GM18520 (cell line): ENCODE measurements at regions not wholly inside any gene's neighbourhood (a gene's known extent, or its start where the extent isn't known, plus 50 kb on each side); places are given as distances from the start of the nearest gene placed in this dataset.

Source experiments
- ATAC-seq: cut with Tn5 transposase; IDR thresholded peaks from one replicate; pipeline ENCODE4 v1.9.1; 2021; ENCODE audit not compliant: unreplicated experiment

DNA sequence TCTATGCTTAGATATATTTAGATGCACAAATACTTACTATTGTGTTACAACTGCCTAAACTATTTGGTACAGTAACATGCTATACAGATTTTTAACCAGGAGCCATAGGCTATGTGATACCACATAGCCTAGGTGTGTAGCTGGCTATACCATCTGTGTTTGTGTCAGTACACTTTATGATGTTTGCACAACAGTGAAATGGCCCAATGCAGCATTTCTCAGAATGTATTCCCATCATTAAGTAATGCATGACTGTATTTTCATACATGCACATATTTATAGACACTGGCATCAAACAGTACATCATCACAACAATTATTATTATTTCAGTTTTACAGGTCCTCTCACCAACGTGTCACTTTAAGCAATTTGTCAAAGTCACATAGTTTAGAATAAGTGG lies 979.5 kb upstream of the TENM4 start:
- ATAC-seq: no peak

DNA sequence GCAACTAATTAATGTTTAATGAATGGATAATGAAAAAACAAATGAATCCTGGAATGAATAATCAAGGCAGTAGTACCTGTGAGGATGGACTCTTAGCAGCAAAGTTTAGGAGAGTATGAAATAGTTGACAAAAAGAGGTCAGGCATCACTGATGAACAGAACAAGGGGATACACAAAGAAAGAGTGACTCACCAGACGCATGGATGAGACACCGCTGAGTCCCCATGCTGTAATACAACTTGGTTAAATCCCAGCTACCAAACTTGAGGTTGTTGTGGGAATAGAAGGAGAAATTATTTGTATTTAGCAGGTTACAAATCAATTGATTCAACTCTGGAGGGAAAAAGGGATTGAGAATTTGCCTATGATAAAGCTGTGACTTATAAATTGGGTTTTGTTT lies 976.9 kb upstream of the TENM4 start:
- ATAC-seq: no peak

DNA sequence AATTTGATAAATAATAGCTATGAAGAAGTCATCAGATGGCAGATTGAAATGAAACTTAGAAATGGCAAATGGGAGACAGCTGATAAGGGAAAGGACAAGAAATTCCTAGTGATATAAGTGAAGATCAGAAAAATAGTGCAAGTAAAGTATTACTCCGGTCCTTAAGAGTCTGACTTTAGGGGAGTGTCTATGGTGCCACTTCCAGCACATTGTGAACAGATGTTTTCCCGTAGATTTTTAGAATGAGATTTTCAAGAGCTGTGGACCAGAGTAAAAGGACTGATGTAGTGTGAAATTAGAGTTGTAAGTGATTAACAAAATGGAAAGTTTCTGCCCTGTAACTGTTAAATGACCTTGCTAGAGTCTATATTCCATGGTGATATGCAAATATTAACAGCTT lies 974.8 kb upstream of the TENM4 start:
- no peak for ATAC-seq

DNA sequence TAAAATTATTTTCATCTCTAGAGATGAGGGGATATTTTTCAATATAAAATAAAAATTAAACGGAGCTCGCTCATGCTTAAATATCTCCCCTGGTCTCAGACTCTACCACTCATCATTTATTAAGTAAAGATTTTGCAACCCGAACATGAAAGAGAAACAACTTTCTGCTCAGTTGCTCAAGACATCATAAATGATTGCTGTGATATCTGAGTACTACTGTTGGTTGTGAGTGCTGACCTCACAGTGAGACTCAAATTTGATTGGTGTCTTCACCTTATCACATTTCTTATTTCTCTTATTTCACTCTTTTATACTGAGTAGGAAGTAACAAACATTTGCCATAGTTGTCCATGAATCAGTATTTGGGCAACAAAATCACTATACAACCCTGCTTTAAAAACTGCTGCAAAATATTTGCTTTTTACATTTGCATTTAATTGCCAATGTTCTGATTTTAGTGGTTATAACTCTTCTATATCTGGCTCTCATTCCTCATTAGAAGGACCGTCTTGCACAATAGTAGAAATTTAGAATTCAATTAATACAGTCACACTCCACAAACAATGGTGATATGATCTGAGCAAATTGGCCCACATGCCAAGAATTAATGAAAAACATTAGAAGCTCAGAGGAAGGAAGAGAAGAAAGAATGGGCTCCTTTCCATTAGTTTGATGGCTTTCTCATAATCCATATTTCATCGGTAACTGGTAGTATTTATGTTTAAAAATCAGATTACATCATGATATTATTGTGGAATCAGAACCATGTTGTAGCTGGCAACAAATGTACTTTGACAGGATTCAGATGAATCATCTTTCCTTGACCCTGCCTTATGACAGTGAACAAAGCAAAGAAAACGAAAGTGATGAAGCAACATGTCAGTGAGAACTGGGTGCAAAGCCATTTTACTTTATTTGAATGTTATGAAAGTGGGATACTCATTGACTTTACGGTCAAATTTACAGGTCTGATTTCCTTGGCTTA lies 973.6 kb upstream of the TENM4 start:
- no peak for ATAC-seq

DNA sequence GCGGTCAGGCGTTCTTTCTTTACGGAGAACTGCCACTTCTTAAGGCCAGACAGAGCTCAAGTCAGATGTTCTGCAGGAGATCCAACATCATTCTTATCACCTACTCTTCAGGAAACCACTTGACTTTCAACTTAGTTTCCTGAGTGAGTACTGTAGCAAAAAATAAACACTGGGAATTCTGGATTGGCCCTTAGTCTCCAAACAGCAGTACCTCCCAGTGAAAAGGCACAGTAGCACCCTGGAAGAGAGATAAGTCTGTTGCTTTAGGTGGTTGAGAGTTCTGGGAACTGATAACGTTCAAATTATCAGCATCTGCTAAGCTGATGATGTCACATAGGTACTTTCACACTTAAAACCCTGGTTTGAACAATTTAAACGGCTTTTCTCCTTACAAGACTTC lies 971.8 kb upstream of the TENM4 start:
- no peak for ATAC-seq

DNA sequence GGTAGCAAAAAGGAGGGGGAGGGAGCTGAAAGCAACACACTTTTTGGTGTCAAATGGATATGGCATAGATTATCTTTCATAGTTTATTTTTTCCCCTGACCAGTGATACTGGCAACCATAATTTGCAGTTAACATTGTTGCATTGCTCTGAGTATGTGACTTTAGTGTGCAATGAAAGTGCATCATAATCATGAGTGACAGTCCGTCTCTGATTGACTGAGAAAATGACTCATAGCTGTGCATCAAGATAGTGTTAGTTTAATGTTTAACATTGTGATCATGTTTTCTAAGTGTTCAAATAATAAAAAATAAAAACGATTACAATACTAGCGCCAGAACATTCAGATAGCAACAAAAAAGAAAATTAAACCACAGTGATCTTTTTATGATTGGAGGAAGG lies 952.4 kb upstream of the TENM4 start:
- no peak for ATAC-seq

DNA sequence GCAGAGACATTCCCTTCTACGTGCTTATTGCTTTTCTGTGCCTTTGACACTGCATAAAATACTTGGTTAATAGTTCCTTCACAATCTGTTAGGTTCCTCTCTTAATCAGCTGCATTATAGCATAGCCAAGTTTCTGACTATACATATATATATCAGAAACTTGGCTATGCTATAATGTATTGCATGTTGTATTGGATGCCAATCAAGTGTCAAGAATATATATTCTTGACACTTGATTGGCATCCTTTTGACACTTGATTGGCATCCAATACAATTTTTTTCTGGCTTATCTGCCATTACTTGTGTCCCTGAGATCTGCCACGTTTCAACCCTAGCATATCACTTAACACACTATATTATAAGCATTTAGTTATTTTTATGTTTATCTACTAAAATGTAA lies 949.7 kb upstream of the TENM4 start:
- ATAC-seq: no peak

DNA sequence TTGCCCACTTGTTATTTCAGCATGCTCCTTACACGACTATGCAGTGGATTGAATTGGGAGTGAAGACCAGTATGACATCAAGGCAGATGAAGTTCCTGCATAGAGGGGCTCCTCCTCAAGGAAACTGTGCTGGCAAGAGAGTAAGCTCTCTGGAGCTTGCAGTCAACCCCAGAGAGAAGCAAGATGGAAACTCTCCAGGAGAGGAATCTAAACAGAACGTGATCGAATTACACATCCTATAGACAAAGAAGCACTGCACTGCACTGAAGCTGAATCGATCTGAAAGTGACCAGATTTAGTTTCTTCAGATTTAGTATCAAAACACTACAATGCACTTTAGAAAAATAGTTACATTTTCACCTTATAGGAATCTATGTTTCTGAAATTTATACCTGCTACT lies 947.7 kb upstream of the TENM4 start:
- no peak for ATAC-seq

DNA sequence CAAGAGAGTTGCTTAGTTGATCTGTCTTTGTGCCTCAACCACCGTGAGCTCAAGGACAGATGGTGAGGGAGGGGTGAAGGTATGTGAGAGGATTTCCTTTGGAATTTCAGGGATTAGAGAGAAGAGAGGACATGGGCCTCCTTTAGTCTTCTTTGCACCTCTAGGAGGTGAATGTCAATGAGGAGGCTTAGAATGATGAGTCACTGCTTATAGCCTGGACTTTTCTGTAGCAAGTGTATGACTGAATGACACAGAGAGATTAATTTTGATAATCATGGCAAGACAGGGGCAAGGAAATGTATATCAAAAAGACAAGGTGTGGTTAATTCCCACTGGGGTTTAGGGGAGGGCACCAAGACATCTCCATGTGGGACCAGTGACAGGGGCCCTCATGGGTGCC lies 947.3 kb upstream of the TENM4 start:
- no peak for ATAC-seq

DNA sequence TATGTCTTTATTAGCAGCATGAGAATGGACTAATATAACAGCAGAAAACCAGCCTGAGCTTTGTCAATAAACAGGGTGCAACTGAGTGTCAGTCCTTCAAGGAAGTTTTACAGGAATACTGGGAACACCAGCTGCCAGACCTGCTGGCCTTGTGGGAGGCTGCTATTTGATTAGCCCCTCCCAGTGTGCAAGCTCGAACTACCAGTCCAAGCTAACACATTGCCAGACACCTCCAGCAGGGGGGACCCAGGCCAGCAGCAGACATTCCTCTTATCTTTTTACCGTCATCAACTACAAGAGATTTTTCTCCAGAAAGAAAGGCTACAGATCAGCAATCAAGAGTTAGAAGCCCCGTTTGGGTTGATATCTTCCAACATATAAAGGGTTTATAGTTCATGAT lies 942.8 kb upstream of the TENM4 start:
- ATAC-seq: no peak

DNA sequence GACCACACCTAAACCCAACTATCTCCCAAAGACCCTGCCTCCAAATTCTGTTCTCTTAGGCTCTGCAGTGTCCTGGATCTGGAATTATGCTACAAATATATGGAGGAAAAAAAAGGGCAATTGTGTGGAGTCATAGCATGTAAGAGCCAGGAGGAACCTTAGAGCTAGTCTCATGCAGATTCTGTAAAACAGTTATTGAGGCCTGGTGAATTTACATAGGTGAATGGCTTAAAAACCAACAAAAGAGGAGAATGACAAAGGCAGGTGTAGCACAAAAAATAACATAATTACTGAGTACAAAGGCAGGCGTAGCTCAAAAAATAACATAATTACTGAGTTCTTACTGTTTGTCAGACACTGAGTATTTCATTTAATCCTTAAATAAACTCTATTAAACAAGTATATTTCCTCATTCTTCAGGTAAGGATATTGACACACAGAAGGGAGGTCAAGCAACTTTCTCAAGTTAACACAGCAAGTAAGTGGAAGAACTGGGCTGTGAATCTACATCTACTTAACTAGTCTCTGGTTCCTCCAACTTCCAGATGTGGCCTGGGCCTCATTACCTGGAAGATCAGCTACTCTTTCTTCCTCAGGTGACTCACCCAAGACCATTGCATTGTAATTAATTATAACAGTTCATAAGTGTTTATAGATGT lies 938.9 kb upstream of the TENM4 start:
- ATAC-seq: no peak

DNA sequence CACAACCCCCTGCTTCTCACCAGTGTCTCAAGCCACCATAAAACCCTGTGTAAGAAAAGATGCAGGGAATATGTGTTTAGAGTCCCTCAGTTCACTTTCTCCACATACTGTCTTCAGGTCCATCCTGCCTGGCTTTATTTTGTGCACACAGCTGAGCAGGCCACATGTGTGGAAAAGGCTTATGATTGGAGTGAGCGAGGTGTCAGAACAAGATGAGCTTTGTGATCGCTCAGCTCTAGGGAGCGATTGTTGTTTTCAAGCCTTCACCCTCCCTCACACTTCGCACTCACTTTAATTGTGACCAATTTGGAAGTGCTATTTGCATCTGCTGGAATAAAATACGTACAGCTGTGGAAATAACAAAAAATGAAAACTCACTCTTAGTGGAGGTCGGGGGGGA lies 931.1 kb upstream of the TENM4 start:
- ATAC-seq: no peak

DNA sequence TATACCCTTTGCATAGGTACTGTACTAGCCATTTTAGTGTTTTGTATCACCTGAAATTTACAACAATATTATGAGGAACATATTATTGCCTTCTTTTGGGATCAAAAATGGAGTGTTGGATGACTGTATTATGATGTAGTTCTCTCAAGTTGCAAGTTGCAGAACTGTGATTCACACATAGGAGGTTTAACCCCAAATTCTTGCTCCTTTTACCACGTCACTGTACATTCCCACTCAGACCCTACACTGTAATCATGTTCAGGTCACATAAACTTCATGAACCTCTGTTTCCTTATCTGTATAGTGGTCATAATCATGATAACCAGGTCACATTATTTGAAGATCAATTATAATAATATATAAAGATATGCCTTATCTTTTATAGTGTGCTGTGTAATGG lies 925.1 kb upstream of the TENM4 start:
- ATAC-seq: no peak

DNA sequence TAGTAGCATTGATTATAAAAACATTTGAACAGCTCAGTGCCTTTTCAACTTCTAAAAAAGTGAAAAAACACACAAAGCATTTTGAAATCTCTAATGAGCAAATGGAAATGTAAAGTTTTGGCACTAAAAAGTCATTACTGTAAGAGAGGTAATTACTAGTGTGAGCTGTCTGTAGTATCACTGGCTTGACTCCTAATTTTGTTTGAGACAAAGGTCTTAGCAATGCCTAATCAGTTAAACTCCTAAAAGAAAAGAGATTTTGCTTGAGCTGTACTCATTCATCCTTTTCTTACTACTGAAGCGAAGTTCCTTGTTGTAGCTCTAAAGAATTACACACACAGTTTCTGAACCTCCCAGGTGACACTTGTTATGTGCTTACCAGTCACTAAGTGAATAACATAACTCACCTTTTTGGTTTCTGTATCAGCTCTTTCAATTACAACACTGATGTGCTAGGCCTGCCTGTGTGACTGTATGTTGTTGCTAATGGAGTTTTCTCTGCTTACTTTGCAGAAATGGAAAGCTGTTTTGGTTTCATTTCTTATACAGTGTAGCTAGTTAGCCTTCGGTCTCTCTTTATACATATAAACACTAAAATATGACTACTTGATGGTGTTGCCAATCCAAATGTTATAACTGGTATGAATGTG lies 924.4 kb upstream of the TENM4 start:
- ATAC-seq: peak; percentile 88

DNA sequence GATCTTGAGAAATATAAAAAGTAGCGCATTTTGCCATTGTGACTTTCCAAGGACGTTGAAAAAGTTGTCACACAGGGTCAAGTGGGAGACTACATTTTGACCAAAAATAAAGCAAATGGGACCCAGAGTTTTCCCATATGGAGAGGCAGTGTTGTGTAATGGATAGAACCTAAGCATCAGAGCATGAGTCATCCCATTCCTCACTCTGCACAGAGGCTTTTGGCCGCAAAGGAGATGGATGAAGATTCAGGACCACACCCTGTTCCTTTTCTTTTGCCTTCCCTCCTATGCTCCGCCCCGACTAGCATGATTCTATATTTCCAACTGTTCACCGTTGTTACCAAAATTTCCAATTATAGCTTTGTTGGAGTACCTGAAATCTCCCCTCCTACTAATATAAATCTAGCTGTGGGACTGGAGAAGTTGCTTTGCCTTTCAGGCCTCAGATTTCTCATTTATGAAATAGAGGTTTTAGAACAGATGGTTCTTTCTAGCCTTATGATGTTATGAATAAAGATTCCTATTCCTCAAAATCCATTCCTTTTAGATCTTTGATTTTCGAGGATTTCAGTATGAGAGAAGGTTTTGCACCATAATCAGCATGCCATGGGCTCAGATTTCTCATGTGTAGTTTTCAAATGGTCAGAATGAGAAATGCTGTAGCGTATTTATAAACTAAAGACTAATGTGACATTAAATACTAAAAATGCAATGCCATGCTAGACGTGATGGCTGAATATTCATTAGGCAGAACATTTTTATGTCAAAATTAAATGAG lies 921.9 kb upstream of the TENM4 start:
- ATAC-seq: no peak

DNA sequence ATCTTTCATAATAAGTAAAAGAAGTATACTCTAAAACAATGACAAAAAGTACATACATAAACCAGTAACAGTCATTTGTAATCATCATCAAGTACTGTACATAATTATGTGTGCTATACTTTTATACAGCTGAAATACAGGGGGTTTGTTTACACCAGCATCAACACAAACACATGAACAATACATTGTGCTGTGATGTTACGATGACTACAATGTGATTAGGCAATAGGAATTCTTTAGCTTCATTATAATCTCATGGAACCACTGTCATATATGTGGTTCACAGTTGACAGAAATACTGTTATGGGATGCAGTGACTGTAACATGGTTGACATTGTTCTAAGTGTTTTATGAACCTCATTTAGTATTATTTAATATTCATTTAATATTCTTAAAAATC lies 914.4 kb upstream of the TENM4 start:
- ATAC-seq: no peak

DNA sequence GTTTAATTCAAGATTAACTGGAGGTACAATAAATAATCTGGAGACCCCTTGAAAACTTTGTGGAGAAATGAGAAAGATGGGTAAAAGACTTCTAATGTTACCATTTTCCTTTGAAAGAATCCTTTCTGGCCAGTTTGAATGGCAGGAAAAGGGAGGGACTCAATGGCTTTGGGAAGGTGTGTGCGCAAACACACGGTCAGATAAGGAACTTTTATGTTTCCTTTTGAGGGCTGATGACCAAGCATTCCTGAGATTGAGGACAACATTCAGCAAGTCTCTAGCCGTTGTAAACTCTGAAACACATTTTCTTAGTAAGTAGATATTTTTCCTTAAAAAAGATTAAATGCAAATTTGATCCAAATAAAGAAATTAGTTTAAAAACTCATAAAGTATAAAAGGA lies 909.7 kb upstream of the TENM4 start:
- no peak for ATAC-seq

DNA sequence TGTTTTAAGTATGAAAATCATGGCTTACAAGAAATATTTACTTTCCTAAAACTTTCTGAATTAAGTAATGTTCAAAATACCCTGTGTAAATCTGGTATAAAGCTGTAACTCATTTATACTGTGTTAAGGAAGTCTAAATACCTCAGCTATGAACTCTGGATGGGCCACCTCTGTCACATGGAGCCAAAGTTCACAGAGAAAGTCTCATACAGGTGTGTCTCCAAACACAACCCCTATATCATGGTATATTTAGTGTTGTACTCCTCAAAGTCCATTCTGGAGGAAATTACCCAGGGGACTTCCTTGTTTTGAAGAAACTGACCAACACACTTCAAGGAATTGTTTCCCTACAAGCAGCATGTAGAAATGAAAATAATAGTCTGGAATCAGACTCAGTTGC lies 909.2 kb upstream of the TENM4 start:
- ATAC-seq: no peak

DNA sequence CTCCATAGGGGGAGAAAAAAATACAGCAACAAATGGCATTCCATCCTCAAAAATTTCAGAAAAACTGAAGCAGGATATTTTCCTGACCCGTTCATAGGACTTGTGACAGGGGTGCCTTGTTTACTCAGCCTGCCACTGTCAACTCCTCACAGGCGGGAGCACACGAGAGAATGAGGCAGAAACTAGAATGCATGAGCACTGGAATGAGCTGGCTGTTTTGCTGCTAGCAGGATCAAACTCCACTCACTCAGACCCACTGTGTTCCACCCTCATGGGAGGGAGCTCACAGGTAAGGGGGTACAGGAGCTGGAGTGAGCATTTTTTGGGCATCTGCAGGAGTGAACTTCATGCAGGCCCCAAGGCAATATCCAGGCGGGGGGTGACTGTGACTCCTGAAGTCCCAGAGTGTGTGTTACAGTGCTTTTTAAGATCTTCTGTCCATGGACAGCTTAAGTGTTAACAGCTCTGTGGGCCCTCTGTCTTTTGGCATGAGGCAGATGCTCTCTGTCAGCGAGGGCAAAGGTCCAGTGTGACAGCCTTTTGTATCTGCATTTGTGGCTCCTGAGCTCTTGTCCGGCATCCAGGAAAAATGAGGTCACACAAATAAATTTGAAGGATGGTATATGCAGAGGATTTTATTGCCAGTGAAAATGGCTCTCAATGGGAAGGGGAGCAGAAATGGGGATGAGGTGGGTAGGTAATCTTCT lies 905.7 kb upstream of the TENM4 start:
- ATAC-seq: no peak

DNA sequence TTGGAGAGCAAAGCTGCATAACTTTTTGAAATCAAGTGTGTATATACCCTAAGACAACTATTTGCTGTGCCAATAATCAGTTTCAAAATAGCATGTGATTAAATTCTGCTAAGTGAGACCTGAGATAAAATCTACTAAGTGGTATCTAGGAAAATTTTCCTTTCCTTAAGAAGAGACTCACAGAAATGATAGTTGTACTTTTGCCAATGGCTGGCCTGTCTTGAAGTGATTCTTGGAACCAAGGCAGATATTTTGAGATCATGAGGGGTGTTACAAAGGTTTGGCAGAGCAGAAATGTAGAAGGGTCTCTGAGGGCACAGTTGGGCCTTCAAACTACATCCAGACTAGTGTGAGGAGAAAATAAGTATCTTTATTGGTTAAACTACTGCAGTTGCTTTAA lies 902.6 kb upstream of the TENM4 start:
- no peak for ATAC-seq

DNA sequence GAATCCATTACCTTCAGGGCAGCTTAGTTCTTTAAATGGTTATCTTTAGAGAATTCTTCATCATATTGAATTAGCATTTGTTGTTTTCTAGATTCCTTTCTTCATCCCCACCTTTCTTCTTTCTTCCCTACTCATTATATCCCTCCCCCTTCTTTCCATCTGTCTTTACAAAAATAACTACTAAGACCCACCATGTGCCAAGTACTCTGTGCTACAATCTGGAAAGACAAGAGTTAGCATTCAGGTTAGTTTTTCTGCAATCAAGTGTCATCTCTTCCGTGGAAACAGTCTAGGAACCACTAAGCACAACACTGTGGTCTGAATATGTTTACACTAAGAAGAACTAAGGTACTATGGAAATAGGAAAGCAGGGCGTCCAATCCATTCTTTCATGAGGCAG lies 897.4 kb upstream of the TENM4 start:
- no peak for ATAC-seq
